SU-DHL-6 (cell line): ENCODE measurements at regions not wholly inside any gene's neighbourhood (a gene's known extent, or its start where the extent isn't known, plus 50 kb on each side); places are given as distances from the start of the nearest gene placed in this dataset.

ENCODE experiments used
- H2AFZ ChIP-seq: fragments of 200-600 bp; sonication (generic); 2 replicates; pipeline ENCODE4 v1.6.1; 2014; ENCODE audit warnings: low read depth, mild to moderate bottlenecking, moderate library complexity, mixed read lengths, antibody characterized with exemption, low read length; ENCODE audit not compliant: severe bottlenecking
- H3F3A ChIP-seq: fragments of 200-600 bp; shearing (Covaris generic); 2 replicates; pipeline ENCODE4 v1.6.0; 2016; ENCODE audit warnings: antibody characterized with exemption, mild to moderate bottlenecking; ENCODE audit not compliant: insufficient read depth
- H3K27ac ChIP-seq: fragments of 200-600 bp; sonication (generic); 2 replicates; pipeline ENCODE4 v1.5.1; 2016; ENCODE audit warnings: low read depth, mild to moderate bottlenecking, low read length, moderate library complexity, mixed read lengths
- H3K27me3 ChIP-seq: fragments of 200-600 bp; sonication (generic), shearing (Covaris generic); 2 replicates; pipeline ENCODE4 v1.6.0; 2014; ENCODE audit warnings: mild to moderate bottlenecking, low read length
- H3K36me3 ChIP-seq: fragments of 200-600 bp; sonication (generic); 2 replicates; pipeline ENCODE4 v1.6.1; 2014; ENCODE audit warnings: mild to moderate bottlenecking, low read length, mixed read lengths
- H3K4me2 ChIP-seq: fragments of 300-600, 200-600 bp; shearing (Covaris generic), sonication (generic); 2 replicates; pipeline ENCODE4 v1.6.0; 2014; ENCODE audit warnings: low read length, low read depth, mild to moderate bottlenecking; ENCODE audit not compliant: poor library complexity, severe bottlenecking
- H3K4me3 ChIP-seq: fragments of 200-600 bp; sonication (generic); 2 replicates; pipeline ENCODE4 v1.5.1; 2014; ENCODE audit warnings: antibody characterized with exemption, low read length, mild to moderate bottlenecking, mixed read lengths; ENCODE audit not compliant: insufficient read depth, poor library complexity, severe bottlenecking
- H3K79me2 ChIP-seq: fragments of 200-600 bp; sonication (generic); 2 replicates; pipeline ENCODE4 v1.6.1; 2014; ENCODE audit warnings: mild to moderate bottlenecking, low read length, moderate library complexity; ENCODE audit not compliant: insufficient read depth
- H3K9ac ChIP-seq: fragments of 200-600 bp; sonication (generic); 2 replicates; pipeline ENCODE4 v1.7.0; 2014; ENCODE audit warnings: mild to moderate bottlenecking, low read length
- H3K9me2 ChIP-seq: fragments of 200-600 bp; sonication (generic); replicated peaks from 2 replicates; pipeline ENCODE4 v1.6.1; 2014; ENCODE audit warnings: low read length; ENCODE audit not compliant: insufficient read depth
- H3K9me3 ChIP-seq: fragments of 200-600 bp; sonication (generic); 2 replicates; pipeline ENCODE4 v1.6.1; 2014; ENCODE audit warnings: low read length, mixed read lengths; ENCODE audit not compliant: insufficient read depth
- H4K20me1 ChIP-seq: fragments of 200-600 bp; sonication (generic); 2 replicates; pipeline ENCODE4 v1.6.1; 2014; ENCODE audit warnings: low read depth, mild to moderate bottlenecking, antibody characterized with exemption, low read length, moderate library complexity, mixed read lengths
- EZH2phosphoT487 ChIP-seq: fragments of 200-600 bp; sonication (generic), shearing (Covaris generic); conservative IDR thresholded peaks from 2 replicates; pipeline ENCODE4 v1.6.1; 2018; ENCODE audit warnings: mild to moderate bottlenecking, antibody characterized with exemption, low read length, moderate library complexity, mixed read lengths
- TF ChIP-seq, protein P1 (sequence below): fragments of 200-600 bp; sonication (generic); IDR thresholded peaks from one replicate; pipeline ENCODE4 v1.5.1; 2017; ENCODE audit warnings: antibody characterized with exemption, mild to moderate bottlenecking, low read length, moderate library complexity; ENCODE audit not compliant: insufficient read depth, poor library complexity, severe bottlenecking

DNA sequence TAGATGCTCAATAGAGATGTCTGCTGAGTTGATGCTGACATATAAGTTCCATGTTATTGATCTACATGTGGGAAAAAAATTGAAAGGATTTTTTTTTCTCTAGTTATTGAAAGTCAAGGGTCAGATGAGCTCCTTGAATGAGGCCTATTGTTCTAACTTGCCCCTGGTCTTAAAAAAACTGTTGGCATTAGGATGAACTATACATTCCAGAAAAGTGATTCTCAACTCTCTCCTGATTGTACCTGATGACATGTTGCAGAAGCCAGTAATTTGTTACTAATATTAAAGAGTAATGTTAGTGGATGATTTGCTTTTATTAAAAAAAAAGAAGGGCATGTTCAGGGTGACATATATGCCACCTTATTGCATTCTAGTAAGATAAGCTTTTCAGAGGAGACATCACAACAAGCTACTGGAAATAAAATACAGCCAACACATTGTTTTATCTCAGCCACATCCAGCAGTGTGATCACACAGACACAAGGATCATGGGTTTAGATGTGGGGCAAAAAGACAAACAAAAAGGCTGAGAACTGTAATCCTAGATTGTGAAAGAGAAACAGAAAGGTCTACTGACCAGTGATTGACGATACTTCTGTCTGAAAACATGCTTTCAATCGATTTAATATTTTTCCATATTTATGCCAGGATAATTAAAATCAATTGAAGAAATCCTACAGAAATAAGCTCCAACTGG is 1314.1 kb upstream of the C9orf72 start:
- Histone ChIP-seq H3K79me2 (no peaks in the 10 kb centered on the region), H2AFZ (no peak overlapping the region), H3K4me3 (no peak overlapping the region), H3K9ac (no peak overlapping the region), H3K4me2 (no peak overlapping the region), H3K27ac (no peak overlapping the region), H3K27me3 (no peaks in the 10 kb centered on the region), H3K9me3 (no peaks in the 10 kb centered on the region), H3K9me2 (no peaks in the 10 kb centered on the region), H4K20me1 (no peaks in the 10 kb centered on the region), H3K36me3 (no peaks in the 10 kb centered on the region), H3F3A (no peaks in the 10 kb centered on the region)
- TF ChIP-seq, protein P1, sequence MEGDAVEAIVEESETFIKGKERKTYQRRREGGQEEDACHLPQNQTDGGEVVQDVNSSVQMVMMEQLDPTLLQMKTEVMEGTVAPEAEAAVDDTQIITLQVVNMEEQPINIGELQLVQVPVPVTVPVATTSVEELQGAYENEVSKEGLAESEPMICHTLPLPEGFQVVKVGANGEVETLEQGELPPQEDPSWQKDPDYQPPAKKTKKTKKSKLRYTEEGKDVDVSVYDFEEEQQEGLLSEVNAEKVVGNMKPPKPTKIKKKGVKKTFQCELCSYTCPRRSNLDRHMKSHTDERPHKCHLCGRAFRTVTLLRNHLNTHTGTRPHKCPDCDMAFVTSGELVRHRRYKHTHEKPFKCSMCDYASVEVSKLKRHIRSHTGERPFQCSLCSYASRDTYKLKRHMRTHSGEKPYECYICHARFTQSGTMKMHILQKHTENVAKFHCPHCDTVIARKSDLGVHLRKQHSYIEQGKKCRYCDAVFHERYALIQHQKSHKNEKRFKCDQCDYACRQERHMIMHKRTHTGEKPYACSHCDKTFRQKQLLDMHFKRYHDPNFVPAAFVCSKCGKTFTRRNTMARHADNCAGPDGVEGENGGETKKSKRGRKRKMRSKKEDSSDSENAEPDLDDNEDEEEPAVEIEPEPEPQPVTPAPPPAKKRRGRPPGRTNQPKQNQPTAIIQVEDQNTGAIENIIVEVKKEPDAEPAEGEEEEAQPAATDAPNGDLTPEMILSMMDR = no peak
- TF ChIP-seq EZH2phosphoT487 = no peak

DNA sequence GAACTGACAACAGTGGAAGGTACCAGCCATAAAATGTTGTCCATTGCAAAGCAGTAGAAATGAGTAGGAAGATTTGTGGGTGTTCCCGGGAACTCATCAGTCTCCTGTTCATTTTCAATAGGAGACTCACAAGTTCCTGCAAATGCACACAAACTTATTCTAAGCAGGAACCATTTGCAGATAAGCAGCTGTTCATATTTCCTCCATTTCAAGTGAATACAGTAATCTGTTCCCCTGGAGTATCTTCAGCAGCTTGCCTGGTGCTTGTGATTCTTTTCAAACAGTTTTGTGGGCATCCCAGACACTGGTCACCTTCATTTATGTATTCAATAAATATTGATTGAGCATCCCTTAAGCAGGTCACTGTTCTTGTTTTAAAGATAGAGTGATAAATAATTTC is 1315.5 kb upstream of the C9orf72 start:
- no peak overlapping the region for H3K9ac ChIP-seq
- no peak overlapping the region for H3K4me3 ChIP-seq
- no peaks in the 10 kb centered on the region for H4K20me1 ChIP-seq
- H3K9me3 ChIP-seq = no peaks in the 10 kb centered on the region
- H3K27me3 ChIP-seq = no peaks in the 10 kb centered on the region
- no peak overlapping the region for H3K27ac ChIP-seq
- H3K4me2 ChIP-seq = no peak overlapping the region
- no peaks in the 10 kb centered on the region for H3K9me2 ChIP-seq
- H2AFZ ChIP-seq = no peak overlapping the region
- no peaks in the 10 kb centered on the region for H3F3A ChIP-seq
- TF ChIP-seq EZH2phosphoT487 = no peak
- TF ChIP-seq, protein P1 = no peak
- no peaks in the 10 kb centered on the region for H3K79me2 ChIP-seq
- H3K36me3 ChIP-seq = no peaks in the 10 kb centered on the region

DNA sequence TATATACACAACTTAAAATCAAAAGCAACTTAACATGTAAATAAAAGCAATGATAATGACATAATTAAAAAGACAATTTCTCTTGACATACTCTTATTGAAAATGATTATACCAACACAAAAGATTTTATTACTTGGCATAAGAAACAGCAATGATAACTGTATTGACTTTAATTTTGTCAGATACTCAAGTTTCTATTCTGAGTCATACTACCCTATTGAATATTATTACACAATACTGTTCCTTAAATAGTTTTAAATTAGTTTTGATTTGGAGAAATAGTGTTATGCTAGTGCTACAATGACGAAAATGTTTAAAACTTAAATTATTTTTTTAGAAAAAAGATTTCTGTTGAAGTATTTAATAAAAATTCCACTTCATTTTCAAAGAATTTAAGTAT is 1319.3 kb upstream of the C9orf72 start:
- no peak for TF ChIP-seq EZH2phosphoT487
- TF ChIP-seq, protein P1 = no peak
- H3K4me3 ChIP-seq = no peak overlapping the region
- no peak overlapping the region for H3K9ac ChIP-seq
- H3K9me2 ChIP-seq = no peaks in the 10 kb centered on the region
- no peaks in the 10 kb centered on the region for H3K36me3 ChIP-seq
- no peaks in the 10 kb centered on the region for H3K27me3 ChIP-seq
- no peaks in the 10 kb centered on the region for H3K79me2 ChIP-seq
- H3K4me2 ChIP-seq = no peak overlapping the region
- no peaks in the 10 kb centered on the region for H4K20me1 ChIP-seq
- no peak overlapping the region for H3K27ac ChIP-seq
- no peak overlapping the region for H2AFZ ChIP-seq
- no peaks in the 10 kb centered on the region for H3F3A ChIP-seq
- no peaks in the 10 kb centered on the region for H3K9me3 ChIP-seq
